ENCODE measurements at regions not wholly inside any gene's neighbourhood (a gene's known extent, or its start where the extent isn't known, plus 50 kb on each side); places are given as distances from the start of the nearest gene placed in this dataset.

GRCh38 chr5:169374761-169375160 is 73.8 kb upstream of the SLIT3 start:
- intact Hi-C loops (cut with micrococcal nuclease; ENCODE audit: unreplicated experiment) = no loop called here
- no peak overlapping the region for H3K27ac ChIP-seq (ENCODE audit: extremely low read length, insufficient read depth, low read length)
- no peaks in the 10 kb centered on the region for H4K20me1 ChIP-seq (ENCODE audit: insufficient read depth, low read length)
- H3K4me2 ChIP-seq (ENCODE audit: low read depth, low read length) = no peak overlapping the region
- no peak for DNase-seq (ENCODE audit: low spot score)
- no peak for FAIRE-seq
- no peaks in the 10 kb centered on the region for H3K79me2 ChIP-seq (ENCODE audit: insufficient read depth, low read length)
- no peaks in the 10 kb centered on the region for H3K4me1 ChIP-seq (ENCODE audit: insufficient read depth, low read length)
- ChIA-PET POLR2A (no interaction called here), CTCF (ENCODE audit: low intra/inter-chr PET ratio, low total read pairs) (no interaction called here)
- no peaks in the 10 kb centered on the region for H3K9me3 ChIP-seq (ENCODE audit: low read length)
- in situ Hi-C loops (cut with HindIII; ENCODE audit: extremely low pct_ligation_motif_present, low pct_unique_long_range_greater_than_20kb) = no loop called here
- H2AFZ ChIP-seq (ENCODE audit: low read length) = no peak overlapping the region
- H3K36me3 ChIP-seq (replicated peaks in 1 of 2; ENCODE audit: control insufficient read depth in 1 of 2, insufficient read depth in 2 of 2, low read length in 2 of 2) = no peaks in the 10 kb centered on the region
- H3K27me3 ChIP-seq (ENCODE audit: control insufficient read depth in 1 of 2, insufficient read depth in 2 of 2, low read length in 2 of 2) = no peaks in the 10 kb centered on the region
- 4% methylated on average over 2 of the region's 2 CpGs for WGBS (ENCODE audit: low lambda C conversion rate)
- BruUV-seq (replicated peaks) = no TSS peak
- no peak overlapping the region for H3K9ac ChIP-seq (ENCODE audit: insufficient read depth, low read depth, low read length)
- no peak for TF ChIP-seq MEF2D (CRISPR knock-in tag; IDR thresholded peaks at IDR 0.05)
- TF ChIP-seq ZNF3 (CRISPR knock-in tag; IDR thresholded peaks at IDR 0.05) = no peak
- no peak for TF ChIP-seq AGO1 (IDR thresholded peaks at IDR 0.05; ENCODE audit: low read depth, low read length, poor library complexity, severe bottlenecking)
- no peak for TF ChIP-seq ESRRA (CRISPR knock-in tag; IDR thresholded peaks at IDR 0.05; ENCODE audit: low read depth)
- TF ChIP-seq HOXD1 (CRISPR knock-in tag; IDR thresholded peaks at IDR 0.05) = no peak
- TF ChIP-seq TP53 (CRISPR knock-in tag; conservative IDR thresholded peaks at IDR 0.05) = no peak
- TF ChIP-seq ZNF30 (CRISPR knock-in tag; IDR thresholded peaks at IDR 0.05) = no peak
- TF ChIP-seq, protein P1, sequence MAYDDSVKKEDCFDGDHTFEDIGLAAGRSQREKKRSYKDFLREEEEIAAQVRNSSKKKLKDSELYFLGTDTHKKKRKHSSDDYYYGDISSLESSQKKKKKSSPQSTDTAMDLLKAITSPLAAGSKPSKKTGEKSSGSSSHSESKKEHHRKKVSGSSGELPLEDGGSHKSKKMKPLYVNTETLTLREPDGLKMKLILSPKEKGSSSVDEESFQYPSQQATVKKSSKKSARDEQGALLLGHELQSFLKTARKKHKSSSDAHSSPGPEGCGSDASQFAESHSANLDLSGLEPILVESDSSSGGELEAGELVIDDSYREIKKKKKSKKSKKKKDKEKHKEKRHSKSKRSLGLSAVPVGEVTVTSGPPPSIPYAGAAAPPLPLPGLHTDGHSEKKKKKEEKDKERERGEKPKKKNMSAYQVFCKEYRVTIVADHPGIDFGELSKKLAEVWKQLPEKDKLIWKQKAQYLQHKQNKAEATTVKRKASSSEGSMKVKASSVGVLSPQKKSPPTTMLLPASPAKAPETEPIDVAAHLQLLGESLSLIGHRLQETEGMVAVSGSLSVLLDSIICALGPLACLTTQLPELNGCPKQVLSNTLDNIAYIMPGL (CRISPR knock-in tag; IDR thresholded peaks at IDR 0.05; ENCODE audit: borderline replicate concordance in 1 of 2, low read depth in 1 of 2) = no peak
- no peak for TF ChIP-seq ZNF839 (CRISPR knock-in tag; IDR thresholded peaks at IDR 0.05; ENCODE audit: borderline replicate concordance)
- no peak for TF ChIP-seq ZNF18 (CRISPR knock-in tag; IDR thresholded peaks at IDR 0.05; ENCODE audit: insufficient replicate concordance)
- TF ChIP-seq HHEX (CRISPR knock-in tag; IDR thresholded peaks at IDR 0.05) = no peak
- no peak for TF ChIP-seq MZF1 (CRISPR knock-in tag; IDR thresholded peaks at IDR 0.05; ENCODE audit: borderline replicate concordance)
- no peak for TF ChIP-seq CEBPG (CRISPR knock-in tag; IDR thresholded peaks at IDR 0.05)
- TF ChIP-seq, protein P2, sequence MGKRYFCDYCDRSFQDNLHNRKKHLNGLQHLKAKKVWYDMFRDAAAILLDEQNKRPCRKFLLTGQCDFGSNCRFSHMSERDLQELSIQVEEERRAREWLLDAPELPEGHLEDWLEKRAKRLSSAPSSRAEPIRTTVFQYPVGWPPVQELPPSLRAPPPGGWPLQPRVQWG (CRISPR knock-in tag; IDR thresholded peaks at IDR 0.05; ENCODE audit: borderline replicate concordance, low read depth) = no peak
- no peak for TF ChIP-seq MXI1 (IDR thresholded peaks at IDR 0.05; ENCODE audit: borderline replicate concordance, low read depth, low read length)
- no peak for ATAC-seq
- no peak overlapping the region for H3K4me3 ChIP-seq (replicated peaks in 1 of 3; ENCODE audit: insufficient read depth in 1 of 3, low read depth in 2 of 3, low read length in 3 of 3)

All from HepG2 (cell line).